T-helper 1 cell treated with Interleukin-12 subunit alpha and Interleukin-12 subunit beta and Interleukin-4 antibody, amounts not matched to agents 30 μg/mL and 1 μg/mL, for 36 hours (primary cell): ENCODE measurements at regions not wholly inside any gene's neighbourhood (a gene's known extent, or its start where the extent isn't known, plus 50 kb on each side); places are given as distances from the start of the nearest gene placed in this dataset.

Source experiments
- H3K27ac Mint-ChIP-seq: one replicate; pipeline ENCODE4 v1.8.0; 2021; ENCODE audit warnings: mild to moderate bottlenecking, mixed read lengths
- H3K27me3 Mint-ChIP-seq: one replicate; pipeline ENCODE4 v1.8.0; 2021; ENCODE audit warnings: low read depth, mixed read lengths
- H3K36me3 Mint-ChIP-seq: one replicate; pipeline ENCODE4 v1.8.0; 2021; ENCODE audit warnings: low read depth, mixed read lengths
- H3K4me1 Mint-ChIP-seq: one replicate; pipeline ENCODE4 v1.8.0; 2021; ENCODE audit warnings: low read depth, mixed read lengths
- H3K4me3 Mint-ChIP-seq: one replicate; pipeline ENCODE4 v1.8.0; 2021; ENCODE audit warnings: mild to moderate bottlenecking, moderate library complexity, mixed read lengths
- H3K9me3 Mint-ChIP-seq: one replicate; pipeline ENCODE4 v1.8.0; 2021; ENCODE audit warnings: mixed read lengths

- Mint-ChIP-seq H3K9me3 (peaks cover 33% of the 10 kb centered on the region), H3K36me3 (peaks cover 37% of the 10 kb centered on the region), H3K4me1 (peaks cover 17% of the 10 kb centered on the region), H3K27ac (no peak overlapping the region), H3K27me3 (peaks cover 47% of the 10 kb centered on the region), H3K4me3 (no peak overlapping the region)
These were observed 57.5 kb downstream of the CSF2 start for GRCh38 chr5:132130918-132131715.

GRCh38 chr5:132132138-132132537 is 58.5 kb downstream of the CSF2 start:
- H3K9me3 Mint-ChIP-seq: peaks cover 25% of the 10 kb centered on the region
- H3K36me3 Mint-ChIP-seq: peaks cover 31% of the 10 kb centered on the region
- no peak overlapping the region for H3K4me3 Mint-ChIP-seq
- peaks cover 47% of the 10 kb centered on the region for H3K27me3 Mint-ChIP-seq
- H3K27ac Mint-ChIP-seq: no peak overlapping the region
- peaks cover 17% of the 10 kb centered on the region for H3K4me1 Mint-ChIP-seq

GRCh38 chr5:132134384-132134783 is 60.8 kb downstream of the CSF2 start:
- Mint-ChIP-seq H3K27ac (no peak overlapping the region), H3K4me1 (peaks cover 15% of the 10 kb centered on the region), H3K9me3 (peaks cover 14% of the 10 kb centered on the region), H3K27me3 (peaks cover 40% of the 10 kb centered on the region), H3K36me3 (peaks cover 19% of the 10 kb centered on the region), H3K4me3 (no peak overlapping the region)

- Mint-ChIP-seq H3K27ac (no peak overlapping the region), H3K9me3 (peaks cover 27% of the 10 kb centered on the region), H3K4me3 (no peak overlapping the region), H3K4me1 (peaks cover 9% of the 10 kb centered on the region), H3K36me3 (peaks cover 17% of the 10 kb centered on the region), H3K27me3 (peaks cover 59% of the 10 kb centered on the region)
These were observed 63.3 kb downstream of the CSF2 start for GRCh38 chr5:132136906-132137305.

GRCh38 chr5:132138260-132138659 is 64.7 kb downstream of the CSF2 start:
- Mint-ChIP-seq H3K9me3 (peaks cover 29% of the 10 kb centered on the region), H3K36me3 (peaks cover 18% of the 10 kb centered on the region), H3K27ac (no peak overlapping the region), H3K4me1 (peaks cover 7% of the 10 kb centered on the region), H3K4me3 (no peak overlapping the region), H3K27me3 (peaks cover 61% of the 10 kb centered on the region)
